ENCODE measurements at regions not wholly inside any gene's neighbourhood (a gene's known extent, or its start where the extent isn't known, plus 50 kb on each side); places are given as distances from the start of the nearest gene placed in this dataset.

- TF ChIP-seq CTCF (IDR thresholded peaks at IDR 0.05) (no peak), EP300 (IDR thresholded peaks at IDR 0.05) (no peak), POLR2A (IDR thresholded peaks at IDR 0.05) (no peak)
Observed at GRCh38 chr4:138446456-138446855, 204.3 kb upstream of the SLC7A11 start.
